Kidney tubule cell (primary cell): ENCODE measurements at regions not wholly inside any gene's neighbourhood (a gene's known extent, or its start where the extent isn't known, plus 50 kb on each side); places are given as distances from the start of the nearest gene placed in this dataset.
"Not testable (repeated sequence)": the region's sequence is repeated elsewhere in the genome, so short reads cannot be mapped to it uniquely, and the experiment has no call there.

ENCODE experiments used
- DNase-seq: peaks from one replicate; pipeline ENCODE4 v3.0.0-alpha.2; 2018; ENCODE audit warnings: low spot score

- DNase-seq = peak; percentile 47
Observed at GRCh38 chr6:137933696-137934095, 66.6 kb downstream of the TNFAIP3 start.

- DNase-seq = no peak
Observed at GRCh38 chr6:137936798-137937197, 69.7 kb downstream of the TNFAIP3 start.

GRCh38 chr6:137937834-137938233, 70.8 kb downstream of the TNFAIP3 start:
- DNase-seq = no peak

GRCh38 chr6:137938770-137939379, 71.8 kb downstream of the TNFAIP3 start:
- DNase-seq = no peak

GRCh38 chr6:137941995-137942394, 74.9 kb downstream of the TNFAIP3 start:
- DNase-seq = no peak

GRCh38 chr6:137942736-137943135, 75.7 kb downstream of the TNFAIP3 start:
- no peak for DNase-seq

GRCh38 chr6:137944381-137944780, 77.3 kb downstream of the TNFAIP3 start:
- DNase-seq = not testable (repeated sequence)

- DNase-seq = peak; percentile 58
Observed at GRCh38 chr6:137944793-137945498, 77.9 kb downstream of the TNFAIP3 start.

GRCh38 chr6:137949686-137950390, 82.8 kb downstream of the TNFAIP3 start:
- DNase-seq = no peak

GRCh38 chr6:137950581-137950980, 83.5 kb downstream of the TNFAIP3 start:
- no peak for DNase-seq

GRCh38 chr6:137951064-137951597, 84.1 kb downstream of the TNFAIP3 start:
- no peak for DNase-seq

- DNase-seq = no peak
Observed at GRCh38 chr6:137952247-137952646, 85.2 kb downstream of the TNFAIP3 start.

GRCh38 chr6:137953761-137954160, 86.7 kb downstream of the TNFAIP3 start:
- DNase-seq = no peak

GRCh38 chr6:137954253-137954652, 87.2 kb downstream of the TNFAIP3 start:
- DNase-seq = no peak

- DNase-seq = no peak
Observed at GRCh38 chr6:137956098-137956488, 89.0 kb downstream of the TNFAIP3 start.

GRCh38 chr6:137957471-137957870, 90.4 kb downstream of the TNFAIP3 start:
- DNase-seq = no peak

- DNase-seq = no peak
Observed at GRCh38 chr6:137958811-137959565, 91.9 kb downstream of the TNFAIP3 start.

- DNase-seq = no peak
Observed at GRCh38 chr6:137962725-137963124, 95.7 kb downstream of the TNFAIP3 start.

- no peak for DNase-seq
Observed at GRCh38 chr6:137964876-137965275, 97.8 kb downstream of the TNFAIP3 start.

- DNase-seq = no peak
Observed at GRCh38 chr6:137967689-137968454, 100.8 kb downstream of the TNFAIP3 start.

- DNase-seq = no peak
Observed at GRCh38 chr6:137968455-137968804, 101.4 kb downstream of the TNFAIP3 start.

- DNase-seq = no peak
Observed at GRCh38 chr6:137968901-137969300, 101.8 kb downstream of the TNFAIP3 start.
